CD4-positive, alpha-beta T cell treated with Interleukin-6 for 4 hours (primary cell): ENCODE measurements at regions not wholly inside any gene's neighbourhood (a gene's known extent, or its start where the extent isn't known, plus 50 kb on each side); places are given as distances from the start of the nearest gene placed in this dataset.

Source experiments
- DNase-seq: peaks from one replicate; pipeline ENCODE4 v3.0.0-alpha.2; 2020; ENCODE audit warnings: mixed read lengths

DNA sequence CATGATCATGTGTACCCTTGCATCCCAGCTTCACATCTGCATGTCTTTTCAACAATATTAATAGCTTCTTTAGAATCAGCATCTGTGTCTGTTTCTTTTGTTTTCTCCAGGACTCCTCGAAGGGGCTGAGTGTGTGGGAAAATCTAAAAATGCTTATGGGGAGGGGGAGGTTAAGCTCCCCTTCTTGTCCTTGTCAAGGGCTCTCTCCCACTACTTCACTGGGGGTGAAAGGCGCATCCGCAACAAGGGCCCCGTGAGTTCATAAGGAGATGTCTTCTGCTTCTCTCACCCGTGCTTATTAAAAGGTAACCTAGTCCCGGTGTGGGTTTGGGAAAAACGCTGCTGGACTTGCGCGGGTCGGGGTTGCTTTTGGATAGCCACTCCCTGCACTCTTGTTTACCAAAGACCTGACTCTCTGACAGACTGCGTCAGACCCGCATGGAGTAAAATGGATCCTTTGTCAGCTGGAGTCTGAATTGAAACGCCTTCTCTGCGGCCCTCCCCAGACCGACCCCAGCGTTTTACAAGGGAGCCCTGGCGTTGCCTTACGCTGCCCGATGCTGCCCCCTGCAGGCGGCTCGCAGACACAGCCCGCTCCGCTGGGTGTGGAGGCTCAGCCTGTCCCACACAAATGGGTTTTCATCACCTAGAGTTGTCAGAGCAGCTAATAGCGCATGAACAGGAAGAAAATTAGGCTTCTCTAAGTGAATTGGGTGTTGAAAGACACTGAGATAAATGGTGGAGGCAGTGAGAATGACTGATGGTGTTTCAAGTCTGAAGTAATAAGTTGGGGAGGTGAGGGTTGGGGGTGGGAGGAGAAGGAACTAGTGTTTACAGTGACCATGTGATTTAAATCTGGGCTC is 53.8 kb downstream of the IER5 start:
- peak; percentile 90 for DNase-seq

DNA sequence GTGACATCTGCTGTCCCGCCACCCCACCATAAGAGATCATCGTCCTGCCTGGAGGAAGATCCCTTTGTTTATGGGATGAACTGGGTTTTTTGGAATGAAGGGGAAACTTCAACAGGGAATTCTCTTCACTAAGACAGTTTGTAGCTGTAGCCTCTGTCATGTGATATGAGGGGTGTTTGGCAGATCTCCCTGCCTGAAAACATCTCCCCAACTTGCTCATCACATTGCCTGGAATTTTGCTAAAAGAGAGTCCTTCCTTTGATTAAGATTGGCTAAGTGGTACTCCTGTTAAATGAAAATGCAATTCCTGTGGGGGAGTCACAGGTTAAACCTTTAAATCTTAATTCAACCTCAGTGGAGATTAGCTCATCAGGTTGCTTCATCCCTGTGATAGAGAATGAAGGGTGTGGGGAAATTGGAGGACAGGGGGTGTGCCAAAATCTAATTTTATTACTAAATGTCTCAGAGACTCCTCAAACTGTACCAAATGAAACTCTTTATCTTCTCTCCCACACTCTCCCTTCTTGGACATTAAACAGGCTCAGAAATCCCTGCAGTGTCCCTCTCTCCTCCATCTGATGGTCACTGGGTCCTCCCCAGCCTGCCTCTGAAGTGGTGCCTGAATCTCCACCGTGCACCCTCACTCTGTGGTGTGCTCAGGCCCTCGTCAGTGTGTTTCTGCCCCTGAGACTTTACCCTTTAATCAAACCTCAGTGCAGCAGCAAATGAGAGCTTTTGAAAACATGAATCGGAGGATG is 54.8 kb downstream of the IER5 start:
- no peak for DNase-seq

DNA sequence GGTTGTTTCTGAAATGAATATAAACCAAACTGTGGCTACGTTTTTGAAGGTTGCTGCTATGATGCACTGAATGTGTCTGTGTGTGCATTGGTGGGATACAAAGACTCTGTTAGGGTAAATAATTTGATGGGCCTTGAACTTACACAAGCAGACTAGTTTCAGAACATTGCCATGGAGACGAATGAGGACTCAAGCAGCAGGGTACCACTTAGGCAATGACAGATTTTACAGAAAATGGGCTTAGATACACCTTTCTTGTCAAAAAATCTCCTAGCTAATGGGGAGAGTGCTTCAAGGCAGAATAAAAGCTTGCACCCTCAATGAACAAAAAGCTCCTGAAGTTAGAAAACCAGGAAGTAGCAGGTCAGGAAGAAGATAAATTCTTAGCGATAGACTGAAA is 55.7 kb downstream of the IER5 start:
- DNase-seq = no peak

DNA sequence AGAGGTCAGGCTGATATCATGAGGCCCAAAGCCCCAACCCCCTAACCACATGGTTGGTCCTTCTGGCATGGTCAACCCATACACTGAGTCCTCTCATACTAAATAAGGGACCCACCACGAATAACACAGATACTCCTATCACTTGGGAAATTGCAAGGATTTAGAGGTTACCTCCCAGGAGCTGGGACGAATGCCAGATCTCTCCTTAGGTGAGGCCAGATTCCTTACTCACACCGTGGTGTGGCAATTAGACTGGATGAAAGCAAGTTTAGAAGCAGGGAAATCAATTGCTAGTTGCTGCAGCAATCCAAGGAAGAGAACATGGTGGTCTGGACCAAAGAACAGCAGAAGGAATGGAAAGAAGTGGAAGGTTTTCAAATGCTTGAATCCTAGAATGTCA is 60.1 kb downstream of the IER5 start:
- DNase-seq = no peak

DNA sequence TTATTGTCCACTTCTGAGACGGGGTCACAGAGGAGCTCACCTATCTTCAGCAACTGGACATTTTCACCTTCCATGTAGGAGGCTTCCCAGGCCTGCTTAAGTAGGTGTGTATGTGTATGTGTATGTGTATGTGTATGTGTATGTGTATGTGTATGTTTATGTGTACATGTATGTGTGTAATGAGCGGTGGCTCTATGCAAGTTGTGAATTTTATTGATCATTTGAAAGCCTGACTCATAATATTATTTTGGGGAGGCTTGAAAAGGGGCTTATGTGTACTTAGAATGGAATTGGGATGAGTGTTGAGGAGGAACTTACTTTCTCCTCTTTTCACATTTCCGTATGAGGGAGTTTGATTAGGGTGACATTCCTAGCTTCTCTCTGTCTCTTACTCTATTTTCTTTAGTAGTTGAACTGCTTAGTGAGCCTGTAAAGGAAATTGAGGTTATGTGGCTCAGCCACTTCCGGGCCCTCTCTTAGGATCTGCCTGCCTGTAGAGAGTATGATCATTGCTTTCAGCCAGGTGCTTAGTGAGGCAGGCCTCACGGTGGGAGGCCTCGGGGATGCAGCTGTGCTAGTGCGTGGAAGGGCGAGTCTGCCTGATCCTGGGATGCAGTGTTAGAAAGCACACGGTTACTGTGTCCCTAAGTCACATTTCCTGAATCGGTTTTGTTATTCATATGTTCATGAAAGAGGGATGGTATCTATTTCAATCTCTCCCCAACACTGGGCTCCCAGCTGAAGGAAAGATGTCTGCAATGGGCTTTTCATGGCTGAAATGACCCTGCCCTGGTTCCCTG is 61.0 kb downstream of the IER5 start:
- DNase-seq = peak; percentile 81

DNA sequence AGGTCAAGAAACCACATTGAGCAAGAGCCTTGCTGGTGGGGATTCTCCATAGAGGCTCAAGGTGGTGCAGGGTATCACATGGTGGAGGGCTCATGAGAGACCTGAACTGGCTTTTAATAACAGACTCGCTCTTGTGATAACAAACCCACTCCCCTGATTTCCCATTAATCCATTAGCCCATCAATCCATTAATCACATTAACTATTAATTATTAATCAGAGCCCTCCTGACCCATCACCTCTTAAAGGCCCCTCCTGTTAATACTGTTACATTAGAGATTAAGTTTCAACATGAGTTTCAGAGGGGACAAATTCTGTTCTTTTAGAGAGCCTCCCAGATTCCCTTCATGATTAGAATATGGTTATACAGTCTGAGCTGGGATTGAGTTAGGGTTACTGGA is 61.8 kb downstream of the IER5 start:
- no peak for DNase-seq

DNA sequence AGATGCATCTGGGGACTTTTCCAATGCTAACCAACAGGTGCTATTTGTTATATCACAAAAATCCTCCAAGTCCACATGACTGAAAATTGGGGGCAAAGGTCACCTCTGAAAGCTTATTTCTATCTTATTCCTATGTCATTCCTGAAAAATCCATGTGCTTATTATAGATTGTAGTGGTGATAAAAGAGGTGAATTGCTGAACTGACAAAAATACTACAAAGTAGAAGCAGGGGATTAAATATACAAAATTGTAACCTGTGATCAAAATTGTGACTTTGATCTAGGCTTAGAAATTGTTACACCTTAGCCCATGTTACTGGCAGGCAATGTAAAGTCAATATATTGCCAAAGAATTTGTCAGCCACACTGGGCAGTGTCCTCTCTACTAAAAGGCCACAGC is 62.3 kb downstream of the IER5 start:
- DNase-seq = no peak

DNA sequence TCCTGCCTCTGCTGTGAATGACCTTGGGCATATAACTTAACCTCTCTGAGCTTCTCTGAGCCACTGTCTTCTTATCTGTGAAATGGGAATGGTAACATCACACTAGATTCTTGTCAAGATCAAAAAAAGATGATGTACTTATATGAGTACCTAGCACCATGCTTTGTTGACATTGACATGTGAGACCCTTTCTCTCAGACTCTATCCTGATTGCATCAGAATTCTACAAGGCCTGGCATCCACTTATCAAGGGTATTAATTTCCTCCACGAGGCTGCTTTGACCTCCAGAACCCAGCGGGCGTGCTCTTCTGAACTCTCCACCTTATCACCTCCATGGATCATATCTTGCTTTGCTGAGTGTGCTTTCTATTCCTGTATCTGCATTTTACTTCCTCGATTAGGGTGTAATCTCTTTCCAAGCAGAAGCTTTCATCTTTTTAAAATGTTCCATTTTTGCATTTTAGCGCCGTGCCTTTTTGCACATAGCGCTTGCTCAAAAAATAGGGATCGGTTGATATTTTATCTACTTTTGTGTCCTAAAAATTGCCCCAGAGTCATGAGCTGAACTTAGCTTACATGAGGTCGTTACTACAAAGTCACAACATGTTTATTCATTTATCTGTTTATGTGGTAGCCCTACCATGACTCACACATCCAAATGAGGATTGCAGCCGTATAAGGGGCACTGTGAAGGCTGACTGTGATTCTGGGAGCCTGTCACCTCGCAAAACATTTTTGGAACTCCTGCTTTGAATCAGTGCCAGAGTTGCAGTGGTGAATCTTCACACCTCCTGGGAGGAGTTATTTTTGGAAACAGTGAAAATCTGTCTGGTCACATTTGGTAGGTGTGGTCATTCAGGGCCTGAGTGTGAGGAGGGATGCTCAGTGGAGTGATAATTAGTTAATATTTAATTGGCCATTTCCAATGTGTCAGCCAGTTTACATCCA is 63.2 kb downstream of the IER5 start:
- no peak for DNase-seq

DNA sequence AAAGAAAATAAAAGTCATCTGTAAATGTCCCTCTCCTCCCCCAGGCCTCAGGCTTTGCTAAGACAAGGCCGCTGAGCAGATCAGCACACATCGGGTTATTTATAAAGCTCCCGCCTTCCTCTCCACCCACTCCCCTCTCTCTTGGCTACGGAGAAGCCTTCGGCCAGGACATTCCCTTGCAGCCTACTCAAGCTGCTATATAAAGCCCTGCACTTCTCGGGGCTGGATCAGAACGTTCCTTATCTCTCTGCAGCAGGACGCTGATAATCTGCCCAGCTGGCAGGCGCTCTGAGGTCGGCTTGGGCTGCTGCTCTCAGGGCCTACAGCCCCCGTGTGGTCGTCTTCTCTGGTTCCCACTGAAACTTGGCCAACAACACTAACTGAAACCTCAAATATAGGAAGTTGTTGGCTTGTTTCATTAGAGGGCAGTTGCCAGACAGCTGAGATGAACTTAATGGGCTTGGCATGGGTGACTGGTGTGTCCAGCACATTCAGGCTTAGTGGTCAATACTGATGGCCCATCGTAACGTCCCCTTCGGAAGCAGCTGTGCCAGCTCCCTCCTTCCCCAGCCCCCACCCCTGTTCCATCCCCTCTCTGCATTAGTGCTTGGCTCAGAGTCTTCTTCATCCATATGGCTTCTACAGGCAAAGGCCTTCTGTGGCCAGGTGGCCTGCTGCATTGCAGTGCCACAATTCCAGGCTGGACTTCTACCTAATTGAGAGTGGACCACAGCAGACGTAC is 64.6 kb downstream of the IER5 start:
- no peak for DNase-seq

DNA sequence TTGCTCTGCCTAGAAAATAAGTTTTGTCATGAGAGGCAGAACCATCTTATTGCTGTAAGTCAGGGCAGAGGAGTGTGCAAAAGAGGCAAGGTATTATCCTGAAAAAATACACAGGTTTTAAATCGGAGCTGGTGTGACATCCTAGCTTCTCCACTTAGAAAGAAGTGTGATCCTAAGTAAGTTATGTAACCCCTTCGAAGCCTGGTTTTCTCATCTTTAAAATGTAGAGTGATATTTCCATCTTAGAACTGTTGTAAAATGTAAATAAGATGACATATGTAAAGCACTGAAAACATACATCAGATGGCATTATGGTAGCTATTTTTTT is 65.1 kb downstream of the IER5 start:
- DNase-seq = no peak

DNA sequence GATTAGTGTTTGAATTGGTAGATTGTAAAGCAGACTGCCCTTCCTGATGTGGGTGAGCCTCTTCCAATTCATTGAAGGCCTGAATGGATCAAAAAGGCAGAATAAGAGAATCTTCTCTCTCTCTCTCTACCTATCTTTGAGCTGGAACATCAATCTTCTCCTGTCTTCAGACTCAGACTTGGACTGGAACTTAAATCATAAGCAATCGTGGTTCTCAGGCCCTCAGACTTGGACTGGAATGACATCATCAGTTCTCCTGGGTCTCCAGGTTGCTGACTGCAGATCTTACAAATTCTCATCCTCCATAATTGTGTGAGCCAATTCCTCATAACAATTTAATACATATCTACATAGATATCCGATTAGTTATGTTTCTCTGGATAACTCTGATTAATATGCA is 66.8 kb downstream of the IER5 start:
- no peak for DNase-seq

DNA sequence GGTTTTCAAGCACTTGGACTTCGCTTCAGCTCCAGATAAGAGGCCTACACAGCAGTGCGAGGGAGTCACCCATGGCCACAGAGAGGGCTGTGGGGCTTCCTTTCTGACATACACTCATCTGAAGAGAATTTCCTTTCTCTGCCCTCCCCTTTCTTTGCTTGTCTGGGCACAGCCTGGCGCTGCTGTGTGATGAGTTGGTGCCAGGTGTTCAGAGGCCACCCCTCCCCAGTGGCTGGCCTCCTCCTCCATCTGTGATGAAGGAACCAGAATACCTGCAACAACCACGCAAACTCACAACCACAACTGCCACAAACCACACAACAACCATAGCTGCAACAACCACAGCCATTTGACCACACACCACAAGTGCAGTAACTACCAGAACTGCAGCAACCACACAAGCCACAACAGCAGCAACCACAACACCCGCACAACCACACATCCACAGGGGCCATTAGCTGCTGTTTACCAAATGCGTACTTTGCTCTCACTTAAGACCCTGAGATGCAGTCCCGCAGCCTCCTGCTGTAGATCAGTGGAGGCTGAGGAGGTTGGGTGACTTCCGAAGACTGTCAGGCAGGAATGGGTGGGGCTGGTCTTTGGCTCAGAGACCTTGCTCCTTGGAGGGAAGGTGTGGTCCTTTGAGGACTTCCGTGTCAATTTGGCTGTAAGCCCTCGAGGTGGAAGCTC is 71.1 kb downstream of the IER5 start:
- DNase-seq = peak; percentile 66

DNA sequence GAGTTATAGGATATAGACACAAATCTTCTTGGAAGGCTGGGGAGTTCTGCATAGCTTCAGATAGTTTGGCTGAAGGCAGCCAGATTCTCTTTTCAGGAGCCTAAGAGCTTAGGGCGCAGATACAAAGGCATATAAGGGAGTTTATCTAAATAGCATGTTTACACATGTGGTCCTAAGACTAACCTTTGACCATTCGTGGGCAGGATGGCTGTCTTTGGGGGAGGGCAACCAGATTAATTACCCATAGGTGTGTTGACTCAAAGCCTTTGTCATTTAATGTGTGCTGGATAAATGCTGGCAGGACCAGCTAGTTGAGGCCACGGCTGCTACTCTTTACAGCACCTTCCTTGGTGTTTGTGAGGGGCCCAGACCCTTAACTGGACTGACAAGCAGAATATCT is 71.8 kb downstream of the IER5 start:
- DNase-seq = no peak

DNA sequence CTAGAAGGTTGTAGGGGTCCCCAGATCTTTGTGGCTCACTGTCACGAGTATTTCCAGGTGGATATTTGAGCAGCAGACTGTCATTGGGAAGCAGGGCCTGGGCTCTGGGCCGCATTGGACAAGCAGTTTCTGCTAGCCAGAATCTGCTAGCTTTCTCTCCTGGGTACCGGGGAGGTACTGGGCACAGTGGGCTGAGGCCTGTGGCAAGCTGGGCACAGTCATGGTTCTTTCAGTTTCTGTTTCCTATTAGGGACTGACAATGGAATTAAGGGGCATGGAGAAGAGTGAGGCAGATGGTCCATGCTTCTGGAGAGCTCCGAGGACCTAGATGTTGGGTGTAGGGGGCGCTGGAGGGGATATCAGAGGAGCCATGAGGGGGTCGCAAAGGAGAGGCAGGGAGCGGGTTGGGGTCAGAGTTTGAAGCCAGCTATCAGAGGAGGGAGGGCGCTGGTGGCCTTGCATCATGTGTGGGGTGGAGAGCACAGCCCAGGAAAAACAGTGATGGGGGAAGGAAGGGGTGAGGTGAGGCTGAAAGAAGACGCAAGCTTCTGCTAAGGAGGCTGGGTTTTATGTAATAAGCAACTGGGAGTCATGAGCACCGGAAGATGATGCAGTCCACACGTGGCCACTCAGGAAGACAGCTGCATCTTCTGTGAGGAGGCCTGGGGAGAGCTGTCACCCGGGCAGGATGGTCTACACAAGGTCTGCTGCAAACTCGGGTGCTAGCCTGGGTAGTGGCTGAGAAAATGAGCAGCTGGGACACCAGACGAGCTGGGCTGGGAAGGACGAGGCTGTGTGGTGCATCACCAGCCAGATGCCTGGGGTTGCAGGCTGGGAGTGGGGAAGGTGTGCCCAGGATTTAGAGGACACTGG is 72.7 kb downstream of the IER5 start:
- peak; percentile 13 for DNase-seq

DNA sequence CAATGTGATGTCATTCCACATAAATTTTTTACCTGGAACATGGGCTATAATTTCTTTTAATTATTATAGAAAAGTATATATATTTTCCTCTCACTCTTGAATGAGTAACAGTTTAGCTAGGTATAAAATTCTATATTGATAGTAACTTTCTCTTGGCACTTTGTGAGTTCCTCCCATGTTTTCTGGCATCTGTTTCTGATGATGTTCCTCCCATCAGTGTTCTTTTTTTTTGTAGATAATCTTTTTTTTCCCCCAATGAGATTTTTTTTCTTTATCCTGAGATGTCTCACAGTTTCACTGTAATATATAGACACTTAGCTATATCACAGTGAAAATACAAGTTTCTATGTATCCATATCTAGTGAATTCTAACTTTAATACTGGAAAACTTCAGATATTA is 75.2 kb downstream of the IER5 start:
- no peak for DNase-seq

DNA sequence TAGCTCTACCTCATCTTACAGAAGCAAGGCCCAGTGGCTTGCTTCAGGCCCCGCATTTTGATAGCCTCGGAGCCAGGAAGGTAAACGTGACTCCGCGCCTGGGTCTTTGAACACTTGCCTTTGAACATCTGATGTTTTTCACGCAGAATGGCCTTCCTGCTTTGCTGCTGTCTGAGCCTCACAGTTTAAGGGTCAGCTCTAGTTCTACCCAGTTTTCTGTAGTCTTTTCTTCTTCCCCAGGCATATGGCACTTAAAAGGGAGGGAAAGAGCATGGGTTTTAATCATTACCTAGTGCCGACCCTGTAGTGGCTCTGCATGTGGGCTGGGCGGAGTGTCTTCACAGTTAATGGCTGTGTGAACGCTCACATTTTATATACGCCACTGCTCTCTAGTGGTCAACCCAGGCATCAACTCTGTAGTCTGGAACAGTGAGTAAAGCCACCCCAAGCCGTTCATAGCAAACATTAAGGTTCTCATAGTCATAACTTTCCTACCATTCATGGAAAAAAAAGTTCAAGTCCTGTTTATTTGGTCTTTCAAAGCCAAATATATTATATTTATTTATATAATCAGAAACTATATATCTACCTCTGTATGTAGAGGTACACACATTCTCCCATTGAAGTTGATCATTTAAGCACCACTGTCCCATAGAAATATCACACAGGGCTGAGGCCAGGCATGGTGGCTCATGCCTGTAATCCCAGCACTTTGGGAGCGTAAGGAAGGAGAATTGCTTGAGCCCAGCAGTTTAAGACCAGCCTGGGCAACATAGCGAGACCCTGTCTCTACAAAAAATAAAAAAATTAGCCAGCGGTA is 78.1 kb downstream of the IER5 start:
- peak; percentile 80 for DNase-seq

DNA sequence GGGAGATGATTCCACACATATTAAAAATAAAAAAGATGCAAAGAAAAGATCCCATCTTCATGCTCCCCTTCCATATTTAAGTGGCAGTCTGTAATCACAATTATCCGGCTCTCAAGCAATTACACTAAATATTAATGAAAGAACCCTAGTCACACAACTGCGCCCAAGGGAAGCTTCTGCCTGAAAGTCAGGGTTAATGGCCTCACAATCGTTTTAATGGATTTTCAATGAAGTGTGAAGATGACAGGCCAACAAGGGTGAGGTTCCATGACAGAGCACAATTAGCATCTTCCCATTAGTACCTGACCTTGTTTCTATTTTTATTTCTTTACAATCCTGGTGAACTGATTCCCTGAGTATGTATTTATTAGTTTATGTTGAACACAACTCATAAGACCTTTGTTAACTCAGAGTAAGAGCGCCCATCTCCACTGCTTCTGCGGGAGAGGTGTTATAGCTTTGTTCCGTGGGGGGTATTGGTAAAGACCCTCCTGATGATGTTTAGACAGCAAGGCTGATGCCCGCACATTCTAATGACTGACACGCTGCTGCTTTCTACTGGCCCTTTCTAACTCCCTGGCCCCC is 80.9 kb downstream of the IER5 start:
- no peak for DNase-seq

DNA sequence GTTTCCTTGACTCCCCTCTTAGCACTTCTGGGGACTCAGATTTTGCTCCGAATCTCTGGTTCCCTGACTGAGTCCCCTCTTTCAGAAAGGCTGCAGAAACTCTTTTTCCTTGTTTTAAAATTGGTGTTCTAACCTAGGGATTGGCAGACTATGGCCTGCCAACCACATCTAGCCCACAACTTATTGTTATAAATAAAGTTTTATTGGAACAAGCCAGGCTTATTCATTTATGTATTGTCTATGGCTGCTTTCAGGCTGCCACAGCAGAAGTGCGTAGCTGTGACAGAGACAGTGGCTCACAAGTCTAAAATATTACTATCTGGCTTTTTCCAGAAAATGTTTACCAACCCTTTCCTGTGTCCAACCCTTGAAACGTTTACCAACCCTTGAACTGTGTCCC is 81.7 kb downstream of the IER5 start:
- DNase-seq = no peak

DNA sequence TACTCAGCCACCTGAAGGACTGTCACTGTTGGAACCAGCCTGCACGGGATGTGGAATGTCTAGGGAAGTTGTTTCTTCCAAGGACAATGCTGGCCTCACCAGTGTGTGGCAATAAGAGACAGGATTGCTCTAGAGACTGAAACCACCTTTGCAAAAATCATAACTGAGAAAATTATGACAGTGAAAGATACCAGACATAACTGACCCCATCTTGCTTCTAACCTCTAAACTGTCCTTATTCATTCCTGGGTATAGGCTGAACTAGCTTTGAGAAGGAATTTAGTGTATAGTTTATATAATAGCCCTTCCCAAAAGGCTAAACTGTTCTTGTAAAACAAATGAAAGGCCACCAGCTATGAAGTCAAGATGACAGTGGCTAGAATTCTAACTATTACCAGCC is 83.6 kb downstream of the IER5 start:
- DNase-seq = no peak
